Immature natural killer cell (primary cell): ENCODE measurements at regions not wholly inside any gene's neighbourhood (a gene's known extent, or its start where the extent isn't known, plus 50 kb on each side); places are given as distances from the start of the nearest gene placed in this dataset.

ENCODE experiments used
- DNase-seq, 3 donors: peaks; one replicate each; pipeline ENCODE4 v3.0.0; 2022; ENCODE audit warnings: mixed read lengths in 1 of 3
- H3K27ac Mint-ChIP-seq, 6 donors: one replicate each; pipeline ENCODE4 v1.8.0; 2020; ENCODE audit warnings: mixed read lengths in 6 of 6, mild to moderate bottlenecking in 5 of 6, inconsistent platforms in 4 of 6, moderate library complexity in 3 of 6
- H3K27me3 Mint-ChIP-seq, 3 donors: one replicate each; pipeline ENCODE4 v1.8.0; 2020 to 2021; ENCODE audit warnings: low read depth in 3 of 3, mild to moderate bottlenecking in 3 of 3, mixed read lengths in 3 of 3, moderate library complexity in 3 of 3, inconsistent platforms in 1 of 3
- H3K36me3 Mint-ChIP-seq, 3 donors: one replicate each; pipeline ENCODE4 v1.8.0; 2020; ENCODE audit warnings: mixed read lengths in 3 of 3, inconsistent platforms in 2 of 3, mild to moderate bottlenecking in 2 of 3
- H3K4me1 Mint-ChIP-seq, 2 donors: one replicate each; pipeline ENCODE4 v1.8.0; 2020; ENCODE audit warnings: inconsistent platforms in 2 of 2, mild to moderate bottlenecking in 2 of 2, mixed read lengths in 2 of 2, moderate library complexity in 1 of 2
- H3K4me3 Mint-ChIP-seq, 5 donors: one replicate each; pipeline ENCODE4 v1.8.0; 2020; ENCODE audit warnings: mild to moderate bottlenecking in 5 of 5, mixed read lengths in 5 of 5, inconsistent platforms in 3 of 5, moderate library complexity in 3 of 5
- H3K9me3 Mint-ChIP-seq, 6 donors: one replicate each; pipeline ENCODE4 v1.8.0; 2020; ENCODE audit warnings: mild to moderate bottlenecking in 6 of 6, mixed read lengths in 6 of 6, inconsistent platforms in 4 of 6, moderate library complexity in 3 of 6

DNA sequence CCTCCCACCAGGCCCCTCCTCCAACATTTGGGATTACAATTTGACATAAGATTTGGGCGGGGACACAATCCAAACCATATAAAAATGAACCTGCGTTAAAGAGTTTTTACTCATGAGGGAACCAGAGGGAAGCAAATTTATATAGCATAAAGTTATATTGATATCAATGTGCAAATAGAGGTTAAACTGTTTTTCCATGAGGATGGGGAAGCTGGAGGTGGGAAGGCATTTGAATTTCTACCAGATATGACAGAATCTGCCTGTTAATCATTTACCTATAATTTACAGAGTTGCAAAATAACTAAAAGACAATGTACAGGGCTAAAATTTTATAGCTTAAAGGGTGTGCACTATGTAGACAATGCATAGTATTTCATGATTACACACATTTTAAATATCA, 322.0 kb upstream of the FKBP1C start:
- Mint-ChIP-seq H3K4me3 (no peak overlapping the region), H3K27ac (no peak overlapping the region), H3K36me3 (no peaks in the 10 kb centered on the region), H3K9me3 (peaks cover 2 to 49% (median 10%) of the 10 kb centered on the region in 6 donors), H3K27me3 (no peaks in the 10 kb centered on the region), H3K4me1 (no peaks in the 10 kb centered on the region)
- DNase-seq: no peak

DNA sequence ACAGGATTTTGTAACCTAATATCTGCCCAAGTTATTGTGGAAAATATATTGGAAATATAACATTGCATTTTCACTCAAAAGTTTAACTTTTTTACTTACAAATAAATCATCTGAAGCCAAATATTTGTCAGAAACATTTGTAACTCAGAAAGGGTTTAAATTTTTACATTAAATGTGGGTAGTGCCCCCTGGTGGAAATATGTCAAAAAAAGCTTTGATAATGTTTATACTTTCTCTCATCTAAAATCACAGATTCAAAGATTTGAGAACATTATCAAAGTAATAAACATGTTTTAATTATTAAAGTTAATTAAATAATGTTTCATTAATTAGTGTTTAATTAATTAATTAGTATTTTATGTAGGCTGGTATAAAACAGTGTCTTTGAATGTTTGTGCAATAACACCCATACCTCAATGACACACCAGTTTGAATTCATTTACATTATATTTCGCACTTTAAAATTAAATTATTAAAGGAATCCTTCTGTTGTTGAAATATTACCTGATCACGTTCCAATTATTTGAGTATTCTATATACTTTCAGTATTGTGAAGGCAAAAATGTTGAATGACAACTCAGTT, 320.1 kb upstream of the FKBP1C start:
- no peaks in the 10 kb centered on the region for H3K4me1 Mint-ChIP-seq
- H3K27ac Mint-ChIP-seq: no peak overlapping the region
- no peaks in the 10 kb centered on the region for H3K36me3 Mint-ChIP-seq
- DNase-seq: no peak
- H3K27me3 Mint-ChIP-seq: no peaks in the 10 kb centered on the region
- H3K4me3 Mint-ChIP-seq: no peak overlapping the region
- H3K9me3 Mint-ChIP-seq: peaks cover 0 to 46% (median 8%) of the 10 kb centered on the region in 6 donors

DNA sequence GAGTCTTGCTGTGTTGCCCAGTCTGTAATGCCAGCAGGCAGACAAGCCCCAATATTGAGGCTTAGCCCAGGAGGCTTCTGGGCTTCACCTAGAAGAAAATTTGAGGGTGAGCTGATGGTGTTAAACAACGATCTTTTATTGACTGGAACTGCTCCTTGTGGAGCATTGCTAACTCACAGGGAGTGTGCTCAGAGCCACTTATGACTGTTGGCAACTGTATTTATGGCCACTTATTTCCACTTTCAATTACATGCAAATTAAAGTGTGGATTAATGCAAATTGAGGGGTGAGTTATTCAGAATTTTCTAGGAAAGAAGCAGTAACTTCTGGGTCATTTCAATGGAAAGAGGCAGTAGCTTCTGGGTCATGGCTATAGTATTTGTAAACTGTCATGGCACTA, 317.2 kb upstream of the FKBP1C start:
- Mint-ChIP-seq H3K27ac (no peak overlapping the region), H3K36me3 (no peaks in the 10 kb centered on the region), H3K27me3 (no peaks in the 10 kb centered on the region), H3K4me3 (no peak overlapping the region), H3K9me3 (peaks cover 3 to 31% (median 4%) of the 10 kb centered on the region in 6 donors), H3K4me1 (no peaks in the 10 kb centered on the region)
- DNase-seq: no peak

DNA sequence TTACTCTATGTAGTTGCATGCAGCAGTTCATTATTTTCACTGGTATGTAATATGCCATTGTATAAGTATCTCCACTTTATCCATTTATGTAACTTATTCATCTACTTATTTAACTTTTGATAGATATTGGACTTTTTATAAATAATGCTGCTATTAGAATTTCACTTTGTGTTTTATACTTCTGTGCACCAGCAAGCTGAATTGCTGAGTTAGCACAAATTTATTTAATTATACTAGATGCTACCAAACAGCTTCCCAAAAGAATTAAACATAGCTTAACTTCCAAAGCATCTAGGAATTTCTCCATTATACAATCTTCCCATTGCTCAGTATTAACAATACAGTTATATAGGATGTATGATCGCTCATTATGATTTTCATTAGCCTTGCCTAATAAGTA, 308.0 kb upstream of the FKBP1C start:
- Mint-ChIP-seq H3K27ac (no peak overlapping the region), H3K4me3 (no peak overlapping the region), H3K9me3 (peaks cover 7 to 42% (median 22%) of the 10 kb centered on the region in 6 donors), H3K27me3 (peaks cover 0 to 4% (median 2%) of the 10 kb centered on the region in 3 donors), H3K4me1 (no peaks in the 10 kb centered on the region), H3K36me3 (no peaks in the 10 kb centered on the region)
- no peak for DNase-seq

DNA sequence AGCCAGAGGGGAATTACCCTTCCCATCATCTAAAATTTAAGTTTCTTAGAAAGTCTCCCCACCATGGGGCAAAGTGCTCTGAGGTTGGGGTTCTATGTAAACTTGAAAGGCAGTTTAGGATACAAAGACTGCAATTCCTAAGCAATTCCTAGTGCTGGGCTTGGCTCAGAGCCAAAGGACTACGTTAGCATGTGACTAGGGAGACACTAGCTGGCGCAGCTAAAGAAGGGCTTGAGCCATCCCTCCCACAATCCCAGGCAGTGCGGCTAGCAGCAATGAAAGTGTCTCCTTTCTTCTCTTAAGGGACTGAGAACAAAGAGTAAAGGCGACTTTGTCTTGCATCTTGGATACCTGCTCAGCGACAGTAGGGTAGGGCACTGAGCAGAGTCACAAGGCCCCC, 306.6 kb upstream of the FKBP1C start:
- no peak overlapping the region for H3K4me3 Mint-ChIP-seq
- H3K9me3 Mint-ChIP-seq: peaks cover 7 to 50% (median 31%) of the 10 kb centered on the region in 6 donors
- H3K27me3 Mint-ChIP-seq: peaks cover 0 to 6% (median 2%) of the 10 kb centered on the region in 3 donors
- H3K4me1 Mint-ChIP-seq: no peaks in the 10 kb centered on the region
- no peak for DNase-seq
- H3K36me3 Mint-ChIP-seq: no peaks in the 10 kb centered on the region
- no peak overlapping the region for H3K27ac Mint-ChIP-seq

DNA sequence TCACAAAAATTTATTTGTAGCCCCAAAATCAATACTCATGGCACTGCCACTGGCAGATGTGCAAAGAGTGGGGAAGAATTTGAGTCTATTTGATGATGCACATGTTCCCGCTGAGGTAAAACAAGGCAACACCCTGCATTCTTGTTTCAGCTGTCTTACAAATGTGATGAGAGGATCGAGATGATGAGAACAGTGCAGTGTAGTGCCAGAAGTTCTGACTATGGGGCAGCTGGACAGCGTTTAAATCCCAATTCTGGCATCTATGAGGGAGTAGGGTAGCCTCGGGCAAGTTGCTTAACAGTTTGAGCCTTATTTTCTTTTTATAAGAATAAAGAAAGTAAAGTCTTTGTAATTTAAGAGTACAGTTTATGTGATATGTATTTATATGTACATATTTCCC, 296.7 kb upstream of the FKBP1C start:
- H3K27me3 Mint-ChIP-seq: peaks cover 0 to 5% (median 0%) of the 10 kb centered on the region in 3 donors
- no peak for DNase-seq
- no peak overlapping the region for H3K4me3 Mint-ChIP-seq
- peaks cover 10 to 56% (median 21%) of the 10 kb centered on the region in 6 donors for H3K9me3 Mint-ChIP-seq
- no peaks in the 10 kb centered on the region for H3K36me3 Mint-ChIP-seq
- no peak overlapping the region for H3K27ac Mint-ChIP-seq
- H3K4me1 Mint-ChIP-seq: no peaks in the 10 kb centered on the region

DNA sequence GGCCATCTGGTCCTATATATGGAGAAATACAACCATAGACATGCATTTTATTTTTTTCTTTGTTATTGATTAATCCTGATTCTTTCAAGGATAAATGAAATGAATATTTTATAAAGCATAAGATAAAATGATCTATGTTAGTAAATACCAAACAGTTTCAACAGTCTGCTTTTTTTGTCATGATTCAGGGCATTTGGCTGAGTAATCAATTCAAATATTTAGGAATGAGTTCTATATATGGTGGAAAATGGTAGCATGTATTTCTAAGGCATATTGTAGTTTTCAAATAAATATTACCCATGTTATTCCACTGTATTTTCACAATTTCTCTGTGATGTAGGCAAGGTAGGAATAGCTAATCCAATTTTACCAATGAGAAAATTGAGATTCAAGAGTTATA, 287.5 kb upstream of the FKBP1C start:
- peaks cover 0 to 3% (median 2%) of the 10 kb centered on the region in 3 donors for H3K27me3 Mint-ChIP-seq
- H3K4me3 Mint-ChIP-seq: no peak overlapping the region
- no peak for DNase-seq
- H3K9me3 Mint-ChIP-seq: peaks cover 7 to 48% (median 15%) of the 10 kb centered on the region in 6 donors
- H3K4me1 Mint-ChIP-seq: no peaks in the 10 kb centered on the region
- H3K36me3 Mint-ChIP-seq: no peaks in the 10 kb centered on the region
- H3K27ac Mint-ChIP-seq: no peak overlapping the region

DNA sequence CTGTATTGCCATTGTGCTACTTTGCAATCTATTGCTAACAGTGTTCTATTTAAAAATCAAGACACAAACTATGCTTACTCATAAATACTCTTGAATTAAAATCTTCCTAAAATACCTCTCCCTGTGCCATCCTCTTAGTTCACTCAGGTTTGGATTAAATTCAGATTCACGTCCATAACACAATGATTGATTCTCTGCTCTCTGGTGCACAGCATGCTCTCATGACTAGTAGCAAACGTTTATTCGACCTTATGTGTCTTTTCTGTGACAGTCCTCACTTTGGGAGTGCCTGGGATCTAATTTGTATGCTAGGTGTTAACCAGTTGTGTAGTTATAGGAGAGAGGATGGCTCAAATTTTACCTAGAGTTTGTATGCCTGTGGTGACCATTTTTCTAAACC, 270.4 kb upstream of the FKBP1C start:
- Mint-ChIP-seq H3K27ac (no peak overlapping the region), H3K27me3 (peaks cover 0 to 2% (median 0%) of the 10 kb centered on the region in 3 donors), H3K4me3 (no peak overlapping the region), H3K4me1 (no peaks in the 10 kb centered on the region), H3K9me3 (peaks cover 16 to 47% (median 28%) of the 10 kb centered on the region in 6 donors), H3K36me3 (no peaks in the 10 kb centered on the region)
- DNase-seq: no peak

DNA sequence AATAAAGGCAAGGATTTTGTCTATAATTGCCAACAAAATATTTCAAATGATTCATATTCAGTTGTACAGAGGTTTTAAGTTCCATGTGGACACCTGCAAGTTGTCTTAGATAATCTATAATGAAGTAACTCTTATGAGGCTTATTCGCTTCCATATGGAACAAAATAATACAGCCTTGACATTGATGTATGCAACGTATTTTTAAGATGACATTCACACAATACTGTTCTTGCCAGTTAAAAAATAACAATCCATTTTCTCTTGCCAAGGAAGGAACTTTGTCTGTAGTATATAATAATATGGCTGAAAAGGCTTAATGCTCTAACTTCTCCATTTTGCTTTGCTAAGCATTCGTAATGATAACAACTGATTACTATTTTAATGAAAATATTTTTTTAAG, 269.3 kb upstream of the FKBP1C start:
- no peak for DNase-seq
- H3K4me1 Mint-ChIP-seq: no peaks in the 10 kb centered on the region
- H3K9me3 Mint-ChIP-seq: peaks cover 14 to 50% (median 24%) of the 10 kb centered on the region in 6 donors
- no peak overlapping the region for H3K4me3 Mint-ChIP-seq
- H3K36me3 Mint-ChIP-seq: no peaks in the 10 kb centered on the region
- H3K27me3 Mint-ChIP-seq: peaks cover 0 to 2% (median 0%) of the 10 kb centered on the region in 3 donors
- no peak overlapping the region for H3K27ac Mint-ChIP-seq

DNA sequence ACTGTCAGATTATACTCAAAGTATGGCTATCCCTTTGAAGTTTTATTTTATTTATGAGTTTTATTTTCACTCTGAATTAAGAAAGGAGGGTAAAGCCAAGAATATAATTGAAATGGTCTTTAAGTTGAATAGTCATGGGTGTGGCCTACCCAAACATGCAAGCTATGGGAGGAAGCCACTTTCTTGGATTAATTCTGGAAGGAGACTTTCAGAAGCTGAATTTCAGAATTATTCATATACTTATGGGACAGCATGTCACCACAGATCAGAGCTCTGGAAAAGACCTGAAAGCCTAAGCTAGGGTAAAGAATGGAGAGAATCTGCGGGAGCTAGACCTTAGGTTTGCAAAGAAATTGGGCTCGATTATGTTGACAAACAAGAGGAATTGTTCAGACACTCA, 242.4 kb upstream of the FKBP1C start:
- H3K9me3 Mint-ChIP-seq: peaks cover 6 to 33% (median 16%) of the 10 kb centered on the region in 6 donors
- peaks cover 0 to 2% (median 0%) of the 10 kb centered on the region in 3 donors for H3K27me3 Mint-ChIP-seq

DNA sequence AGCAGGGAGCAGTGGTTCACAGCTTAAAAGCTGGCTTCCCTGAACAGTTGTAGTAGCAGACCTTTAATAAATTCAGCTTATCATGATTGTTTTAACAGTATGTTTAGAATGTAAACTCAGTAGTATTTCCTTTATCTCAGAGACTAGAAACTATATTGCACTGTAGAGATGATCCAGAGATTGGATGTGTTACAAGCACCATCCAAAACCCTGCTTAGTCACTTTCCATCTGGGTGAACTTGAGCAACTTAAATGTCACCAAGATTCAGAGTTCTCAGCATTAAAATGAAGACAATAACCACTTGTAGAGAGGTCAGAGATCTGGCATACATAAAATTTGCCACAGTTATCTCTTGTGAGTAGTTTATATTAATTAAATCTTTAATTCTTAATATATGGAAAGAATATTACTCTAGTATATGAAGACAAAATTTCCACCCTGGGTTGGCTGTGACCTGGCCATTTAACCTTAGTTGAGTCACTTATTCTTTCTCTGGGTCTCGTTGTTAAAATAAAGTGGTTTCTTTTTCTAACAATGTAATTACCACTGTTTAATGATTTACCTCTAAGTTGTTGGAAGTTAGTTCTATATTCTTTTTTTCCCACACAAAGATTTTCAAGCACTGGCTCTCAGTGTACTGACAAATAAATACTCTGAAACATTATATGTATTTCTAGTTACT, 239.2 kb upstream of the FKBP1C start:
- Mint-ChIP-seq H3K27ac (no peak overlapping the region), H3K27me3 (no peaks in the 10 kb centered on the region), H3K9me3 (peaks cover 6 to 26% (median 15%) of the 10 kb centered on the region in 6 donors), H3K4me3 (no peak overlapping the region), H3K4me1 (no peaks in the 10 kb centered on the region), H3K36me3 (no peaks in the 10 kb centered on the region)
- DNase-seq: no peak

More for the DNA sequence above, 242.4 kb upstream of the FKBP1C start:
- H3K27ac Mint-ChIP-seq: no peak overlapping the region
- H3K36me3 Mint-ChIP-seq: no peaks in the 10 kb centered on the region
- no peaks in the 10 kb centered on the region for H3K4me1 Mint-ChIP-seq
- no peak overlapping the region for H3K4me3 Mint-ChIP-seq
- no peak for DNase-seq

DNA sequence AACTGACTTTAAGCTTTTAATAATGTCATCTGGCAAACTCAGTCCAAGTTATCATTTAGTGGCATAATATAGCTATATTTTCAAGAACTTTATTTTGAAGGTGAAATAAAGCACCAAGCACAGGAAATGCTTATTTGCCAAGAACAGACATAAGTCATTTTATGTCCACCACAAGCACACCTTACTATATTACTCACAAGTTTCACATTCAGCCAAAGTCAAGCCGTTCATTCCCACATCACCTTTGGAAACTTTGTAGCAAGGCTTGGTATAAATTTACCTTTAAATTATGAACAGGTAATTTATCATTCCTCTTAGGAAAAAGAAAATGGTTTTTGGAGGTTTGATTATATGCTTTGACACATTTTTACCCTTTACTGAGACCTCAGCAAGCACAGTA, 236.8 kb upstream of the FKBP1C start:
- no peak for DNase-seq
- Mint-ChIP-seq H3K36me3 (no peaks in the 10 kb centered on the region), H3K4me3 (no peak overlapping the region), H3K27me3 (no peaks in the 10 kb centered on the region), H3K27ac (no peak overlapping the region), H3K9me3 (peaks cover 1 to 25% (median 15%) of the 10 kb centered on the region in 6 donors), H3K4me1 (no peaks in the 10 kb centered on the region)

DNA sequence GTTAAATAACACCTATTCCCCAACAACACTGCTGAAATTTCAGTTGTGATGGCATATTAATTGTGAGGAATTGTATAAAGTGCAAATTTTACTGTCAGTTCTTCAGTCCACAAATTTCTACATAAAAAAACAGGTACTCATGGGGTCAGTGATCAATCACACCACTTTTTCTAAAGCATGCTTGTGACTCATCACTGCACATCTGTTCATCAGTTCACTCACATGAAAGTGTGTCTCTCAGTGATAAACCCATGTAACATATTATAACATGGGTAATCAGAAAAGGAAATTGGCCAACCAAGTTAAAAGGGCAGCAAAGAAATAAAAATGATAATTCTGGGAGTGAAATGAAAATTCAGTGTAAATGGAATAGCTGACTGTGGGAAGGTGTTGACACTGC, 234.7 kb upstream of the FKBP1C start:
- H3K4me3 Mint-ChIP-seq: no peak overlapping the region
- no peak overlapping the region for H3K27ac Mint-ChIP-seq
- no peak for DNase-seq
- H3K36me3 Mint-ChIP-seq: no peaks in the 10 kb centered on the region
- peaks cover 0 to 35% (median 19%) of the 10 kb centered on the region in 6 donors for H3K9me3 Mint-ChIP-seq
- no peaks in the 10 kb centered on the region for H3K27me3 Mint-ChIP-seq
- H3K4me1 Mint-ChIP-seq: no peaks in the 10 kb centered on the region

DNA sequence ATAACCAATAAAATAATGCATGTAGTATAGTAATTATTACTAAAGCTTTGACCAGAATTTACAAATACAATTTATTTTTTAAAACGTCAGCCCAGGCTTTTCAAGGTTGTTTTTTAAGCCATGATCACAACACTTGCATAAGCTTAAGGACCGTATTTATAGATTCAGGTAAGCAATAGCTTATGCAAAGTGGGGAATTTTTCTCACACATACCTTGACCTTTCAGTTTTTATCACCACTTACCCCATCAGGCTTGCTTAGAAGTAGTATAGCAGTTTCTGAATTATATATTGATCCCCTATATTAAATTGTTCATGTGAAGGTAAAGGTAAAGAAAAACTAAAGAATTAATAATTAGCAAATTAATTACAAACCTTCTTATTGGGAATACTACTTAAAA, 232.3 kb upstream of the FKBP1C start:
- no peak overlapping the region for H3K27ac Mint-ChIP-seq
- peaks cover 0 to 26% (median 19%) of the 10 kb centered on the region in 6 donors for H3K9me3 Mint-ChIP-seq
- H3K27me3 Mint-ChIP-seq: peaks cover 0 to 1% (median 1%) of the 10 kb centered on the region in 3 donors
- H3K4me1 Mint-ChIP-seq: no peaks in the 10 kb centered on the region
- H3K36me3 Mint-ChIP-seq: no peaks in the 10 kb centered on the region
- DNase-seq: no peak
- H3K4me3 Mint-ChIP-seq: no peak overlapping the region

DNA sequence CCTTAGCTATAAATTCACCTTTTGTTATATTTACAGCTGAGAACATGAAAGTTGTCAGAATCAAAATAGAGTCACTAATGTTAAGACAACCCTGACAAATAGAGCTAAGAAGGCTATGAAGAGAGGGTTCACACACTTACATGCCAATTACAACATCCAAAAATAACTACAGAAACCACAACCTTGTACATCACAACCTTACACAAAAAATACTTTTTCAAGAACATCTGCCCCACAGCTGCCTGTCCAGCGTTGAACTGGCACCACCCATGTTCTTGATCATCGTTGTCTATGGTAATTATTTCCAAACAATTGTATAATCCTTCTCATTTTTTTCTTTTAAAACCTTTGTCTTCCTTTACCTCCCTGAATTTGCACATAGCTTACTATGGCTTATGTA, 231.2 kb upstream of the FKBP1C start:
- no peaks in the 10 kb centered on the region for H3K4me1 Mint-ChIP-seq
- DNase-seq: no peak
- H3K27me3 Mint-ChIP-seq: peaks cover 0 to 1% (median 1%) of the 10 kb centered on the region in 3 donors
- H3K27ac Mint-ChIP-seq: no peak overlapping the region
- peaks cover 1 to 36% (median 23%) of the 10 kb centered on the region in 6 donors for H3K9me3 Mint-ChIP-seq
- H3K36me3 Mint-ChIP-seq: no peaks in the 10 kb centered on the region
- H3K4me3 Mint-ChIP-seq: no peak overlapping the region
